ENCODE measurements at regions not wholly inside any gene's neighbourhood (a gene's known extent, or its start where the extent isn't known, plus 50 kb on each side); places are given as distances from the start of the nearest gene placed in this dataset.
"Not testable (repeated sequence)": the region's sequence is repeated elsewhere in the genome, so short reads cannot be mapped to it uniquely, and the experiment has no call there.

DNA sequence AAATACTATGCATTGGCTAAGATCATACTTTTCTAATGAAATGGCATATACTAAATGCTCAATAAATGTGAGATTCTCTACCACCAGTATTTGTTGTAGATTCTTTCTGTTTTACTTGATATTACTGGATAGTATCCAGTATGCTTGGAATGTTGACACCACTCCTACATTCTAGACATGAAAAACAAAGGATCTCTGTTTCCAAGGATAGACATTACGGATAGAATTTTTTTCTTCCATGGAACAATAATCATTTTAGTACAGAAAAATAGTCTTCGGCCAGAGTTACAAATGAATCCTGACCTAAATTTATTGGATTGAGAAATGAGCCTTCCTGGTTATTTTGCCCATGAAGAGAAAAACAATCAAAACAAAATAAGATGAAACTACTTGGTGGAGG is 258.2 kb upstream of the NT5E start:
- no peak for DNase-seq

DNA sequence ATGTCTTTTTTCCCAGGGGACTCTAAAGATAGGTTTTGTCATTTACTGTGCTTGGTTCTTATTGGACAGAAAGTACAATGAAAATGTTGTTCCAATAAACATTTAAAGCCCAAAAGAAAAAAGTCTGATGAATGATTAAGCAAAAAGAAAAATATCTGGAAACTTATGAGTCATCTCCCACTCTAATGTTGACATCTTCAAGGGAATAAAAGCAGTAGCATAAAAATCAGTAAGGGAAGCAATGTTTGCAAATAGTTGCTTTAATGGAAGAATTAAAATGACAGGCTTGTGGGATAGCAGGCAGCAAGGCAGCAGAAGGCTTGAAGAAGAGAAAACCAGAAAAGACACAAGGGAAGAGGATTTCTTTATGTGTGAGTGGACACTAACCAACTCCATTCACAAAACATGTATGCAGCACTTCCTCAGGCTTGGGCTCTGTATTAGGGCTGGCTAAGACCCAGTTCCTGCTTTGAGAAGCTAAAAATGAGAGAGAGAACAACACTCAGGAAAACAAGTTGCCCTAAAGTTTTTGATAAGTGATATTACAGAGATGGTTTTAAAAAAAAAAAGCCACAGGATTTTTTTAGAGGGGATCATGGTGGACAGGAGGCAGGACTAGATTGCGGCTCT is 263.2 kb upstream of the NT5E start:
- no peak for DNase-seq

DNA sequence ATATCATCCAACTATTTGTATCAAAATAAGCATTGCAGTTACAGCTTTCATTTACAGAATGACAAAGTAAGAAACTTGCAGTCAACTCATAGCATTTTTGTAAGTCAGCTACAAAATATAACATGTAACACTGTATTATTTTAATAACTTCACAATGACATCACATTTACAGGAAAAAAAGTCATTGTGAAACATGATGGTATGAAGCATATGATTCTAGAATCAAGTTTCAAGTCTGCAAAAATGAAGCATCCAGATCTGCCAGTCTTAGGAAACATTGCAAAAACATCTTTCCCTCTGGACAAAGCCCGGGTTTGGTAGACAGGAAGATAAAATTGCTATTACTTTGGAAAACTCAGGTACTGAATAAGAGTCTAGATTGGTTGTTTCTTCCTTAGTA is 263.9 kb upstream of the NT5E start:
- DNase-seq, result no peak

DNA sequence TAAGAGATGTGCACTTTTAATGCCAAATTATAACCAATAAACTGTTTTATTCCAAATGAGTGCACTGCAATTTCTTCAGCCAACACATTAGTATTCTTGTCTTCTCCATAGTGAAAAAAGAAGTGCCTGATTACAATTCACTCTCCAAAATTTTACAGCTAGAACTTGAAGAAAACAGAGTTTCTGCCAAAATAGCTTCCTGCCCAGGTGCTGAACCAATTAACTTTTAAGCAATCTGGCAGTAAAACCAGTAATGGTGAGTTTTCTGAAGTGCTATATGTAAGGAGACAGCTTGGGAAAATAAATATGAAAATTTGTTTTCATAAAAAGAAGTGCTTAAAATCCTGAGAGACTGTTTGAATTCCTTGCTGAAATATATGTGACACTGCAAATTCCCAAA is 266.0 kb upstream of the NT5E start:
- no peak for DNase-seq

DNA sequence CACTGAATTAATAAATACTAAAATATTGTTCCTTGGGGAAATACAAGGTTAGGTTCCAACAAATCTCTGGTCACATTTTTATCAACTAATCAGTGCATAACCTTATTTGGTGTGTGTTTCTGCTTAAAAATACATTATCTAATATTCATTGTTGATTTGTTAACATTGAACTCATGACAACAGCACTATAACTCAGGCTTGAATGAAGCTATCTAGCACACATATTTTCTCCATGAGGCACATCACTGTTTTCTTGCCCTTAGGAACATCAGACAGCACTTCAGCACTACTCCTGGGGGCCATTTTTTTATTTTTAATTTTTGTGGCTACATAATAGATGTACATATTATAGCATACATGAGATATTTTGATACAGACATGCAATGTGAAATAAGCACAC is 277.2 kb upstream of the NT5E start:
- DNase-seq, result no peak

DNA sequence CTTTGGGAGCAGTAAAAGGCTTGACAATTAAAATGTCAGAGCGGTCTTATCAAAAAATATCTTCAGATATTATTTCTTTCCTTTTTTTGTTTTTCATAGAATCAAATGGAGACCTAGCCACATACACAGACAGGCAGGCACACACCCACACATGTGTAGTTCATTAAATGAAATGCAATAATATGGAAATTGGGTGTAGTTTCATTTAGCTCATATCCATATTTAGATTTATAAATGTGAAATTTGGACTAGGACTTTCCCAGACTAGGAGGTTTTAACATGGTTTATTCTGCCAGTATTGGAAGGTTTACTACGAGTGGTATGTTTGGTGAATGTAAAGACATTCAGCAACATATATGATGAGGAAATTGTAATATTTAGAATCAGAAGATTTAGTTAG is 277.7 kb upstream of the NT5E start:
- no peak for DNase-seq

DNA sequence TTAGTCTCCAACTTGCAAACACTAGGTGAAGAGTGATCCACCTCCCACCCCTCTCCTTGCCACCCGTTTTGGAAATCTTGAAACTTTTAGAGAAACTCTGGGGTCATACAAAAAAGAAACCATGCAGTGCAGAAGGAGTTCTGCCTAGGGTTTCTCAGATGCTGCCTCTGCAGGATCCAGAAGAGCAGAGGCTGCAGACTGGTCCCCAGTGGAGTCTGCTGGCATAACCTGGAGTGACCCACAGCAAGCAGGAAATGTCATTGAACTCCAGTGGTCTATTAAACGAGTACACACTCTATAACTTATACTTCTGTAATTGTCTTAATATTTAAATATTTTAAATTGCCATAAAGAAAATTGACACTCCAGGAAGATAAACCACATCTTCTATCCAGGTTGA is 280.7 kb upstream of the NT5E start:
- no peak for DNase-seq

DNA sequence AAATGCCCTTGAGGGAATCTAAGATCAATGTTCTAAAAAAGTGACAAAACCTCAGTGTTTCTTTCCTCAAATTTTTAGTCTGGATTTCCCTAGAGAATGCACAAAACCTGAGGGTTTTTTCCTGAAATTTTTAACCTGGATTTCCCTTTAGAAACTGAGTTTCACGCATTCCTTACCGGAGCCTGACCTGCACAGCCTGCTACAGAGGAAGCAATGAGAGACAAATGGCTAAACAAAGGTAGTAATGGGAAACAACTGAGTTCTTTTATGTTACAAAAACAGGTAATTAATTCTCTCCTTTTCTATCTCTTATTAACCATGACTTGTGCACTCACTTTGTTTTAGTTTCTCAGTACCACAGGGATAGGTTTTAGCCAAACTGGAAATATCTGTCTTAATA is 281.7 kb upstream of the NT5E start:
- no peak for DNase-seq

DNA sequence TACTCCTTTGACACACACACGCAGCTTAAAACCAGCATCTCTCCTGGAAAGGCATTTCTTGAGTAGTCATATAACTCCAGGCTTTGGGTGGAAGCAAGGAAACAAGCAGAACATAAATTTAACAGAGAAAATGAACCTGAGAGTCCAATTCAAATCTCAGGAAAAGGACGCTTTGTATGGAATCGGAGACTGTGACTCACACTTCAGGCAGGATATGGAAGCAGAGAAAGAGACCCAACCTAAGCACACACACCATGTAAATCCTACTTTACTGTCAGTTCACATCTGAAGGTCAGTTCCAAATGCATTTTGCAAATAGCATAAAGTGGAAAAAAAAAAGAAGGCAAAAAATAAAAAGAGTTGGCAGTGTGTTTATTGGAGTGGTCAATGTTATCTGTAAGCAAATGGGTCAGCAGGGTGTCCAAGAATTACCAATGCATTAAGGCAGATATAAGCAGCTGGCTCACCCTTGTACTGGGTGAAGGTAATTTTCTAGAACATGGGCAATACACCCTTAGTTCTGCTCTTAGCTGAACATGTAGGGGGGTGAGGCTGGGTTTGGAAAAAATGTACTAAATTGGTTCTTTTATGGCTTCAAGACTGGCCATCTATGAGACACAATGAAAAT is 283.7 kb upstream of the NT5E start:
- no peak for DNase-seq

DNA sequence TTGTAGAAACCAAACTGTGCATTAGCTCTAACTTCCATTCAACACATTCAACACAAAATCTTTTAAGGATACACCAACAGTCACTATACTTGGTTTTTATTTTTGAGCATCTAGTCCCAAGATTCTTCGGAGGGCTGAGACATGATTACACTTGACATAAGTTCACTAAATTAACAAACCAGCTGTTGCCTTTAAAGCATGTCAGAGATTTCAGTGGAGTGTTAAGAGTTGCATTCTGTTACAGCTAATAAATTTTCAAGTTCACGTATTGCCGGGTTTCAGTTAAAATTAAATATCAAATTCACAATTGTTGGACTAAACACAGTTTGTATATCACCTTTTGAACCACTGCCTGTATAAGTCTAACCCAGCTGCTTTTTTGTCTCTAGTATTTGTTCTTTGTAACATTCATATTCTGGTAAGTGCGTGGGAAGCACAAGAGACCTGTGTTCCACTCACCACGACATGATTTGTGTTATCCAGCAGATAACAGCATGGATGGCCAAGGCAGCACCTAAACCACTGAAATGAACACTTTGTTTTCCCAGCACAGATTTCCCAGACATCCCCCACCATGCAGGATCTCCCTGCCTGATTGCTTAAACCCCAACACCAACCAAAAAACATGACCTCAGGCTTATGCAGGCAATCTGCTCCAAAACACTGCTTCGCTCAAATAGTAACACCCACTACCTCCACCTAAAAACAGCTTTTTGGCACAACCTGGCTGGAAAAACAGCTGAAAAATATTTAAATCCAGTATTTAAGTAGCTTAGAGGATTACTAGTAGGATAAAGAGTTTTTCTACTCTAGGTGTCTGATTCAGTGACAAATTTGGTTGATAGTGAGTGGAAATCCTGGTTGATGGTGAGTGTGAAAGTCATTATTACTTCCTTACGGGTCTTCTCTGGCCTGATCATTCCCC is 286.5 kb upstream of the NT5E start:
- no peak for DNase-seq

DNA sequence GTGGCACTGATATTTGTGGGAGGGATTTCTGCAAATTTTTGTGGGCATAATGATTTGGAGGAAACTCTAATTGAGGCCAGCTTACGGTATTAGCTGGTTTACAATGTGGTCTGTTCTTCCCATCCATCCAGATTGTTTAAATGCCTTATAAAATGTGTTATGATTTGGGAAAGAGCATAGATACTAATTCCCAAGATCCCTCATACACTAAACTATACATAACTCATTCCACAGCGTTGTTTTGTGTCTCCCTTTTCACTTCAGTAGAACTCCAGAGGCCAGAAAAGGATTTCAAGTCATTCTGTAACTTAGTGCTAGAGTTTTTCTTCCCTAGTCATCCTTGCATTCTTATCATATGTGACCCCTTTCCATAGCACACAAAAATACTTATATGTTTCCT is 292.6 kb upstream of the NT5E start:
- DNase-seq, result no peak

DNA sequence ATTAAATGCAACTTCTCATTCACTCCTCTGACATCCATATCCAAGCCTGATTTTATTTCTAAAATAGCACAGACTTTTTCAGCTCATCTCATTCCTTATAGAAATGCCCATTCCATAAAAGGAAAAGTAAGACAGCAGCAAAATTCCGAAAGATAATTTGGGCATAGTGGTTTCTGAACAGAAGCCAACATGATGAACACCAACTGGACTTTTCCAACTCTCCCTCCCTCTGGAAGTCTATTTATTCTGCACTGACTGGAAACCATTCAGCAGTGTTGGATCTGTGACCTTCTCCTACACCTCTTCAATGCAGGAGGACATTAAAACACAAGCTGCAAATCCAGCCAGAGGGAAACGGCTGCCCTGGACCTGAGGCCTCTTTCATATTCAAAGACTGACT is 306.2 kb upstream of the NT5E start:
- no peak for DNase-seq

DNA sequence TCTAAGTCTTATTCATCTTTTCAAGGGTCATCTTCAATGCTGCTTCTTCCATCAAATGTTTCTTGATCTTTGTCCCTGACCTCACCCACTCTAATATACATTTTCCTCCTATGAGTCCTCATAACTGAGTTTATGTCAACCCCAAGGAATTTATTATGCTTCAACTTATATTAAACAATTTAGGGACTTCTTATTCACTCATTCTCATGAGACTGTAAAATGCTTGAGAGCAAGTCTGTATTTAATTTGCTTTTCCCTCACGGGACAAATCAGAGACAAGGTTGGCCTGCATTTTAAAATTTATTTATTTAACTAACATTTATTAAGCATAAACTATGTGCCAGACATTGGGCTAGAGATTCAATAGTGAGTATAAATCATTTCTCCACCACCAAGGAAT is 312.0 kb upstream of the NT5E start:
- DNase-seq, result no peak

DNA sequence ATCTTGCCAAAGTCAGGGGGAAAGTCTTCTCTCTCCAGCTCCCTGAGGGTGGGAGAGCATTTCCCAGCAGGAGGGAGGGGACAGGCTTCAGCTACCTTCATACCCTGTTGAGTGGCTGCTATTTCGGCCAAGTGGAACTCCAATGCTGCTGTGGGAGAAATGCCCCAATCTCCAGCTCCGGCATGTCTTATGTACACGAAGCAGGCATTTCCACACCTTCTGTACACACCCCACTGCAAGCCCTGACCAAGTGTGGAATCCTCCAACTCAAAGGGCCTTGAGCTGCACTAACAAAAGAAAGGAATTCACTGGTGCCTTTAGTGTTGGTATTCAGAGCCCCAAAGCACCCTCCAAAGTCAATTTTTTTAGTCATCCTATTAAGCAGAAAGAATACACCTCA is 313.6 kb upstream of the NT5E start:
- no peak for DNase-seq

DNA sequence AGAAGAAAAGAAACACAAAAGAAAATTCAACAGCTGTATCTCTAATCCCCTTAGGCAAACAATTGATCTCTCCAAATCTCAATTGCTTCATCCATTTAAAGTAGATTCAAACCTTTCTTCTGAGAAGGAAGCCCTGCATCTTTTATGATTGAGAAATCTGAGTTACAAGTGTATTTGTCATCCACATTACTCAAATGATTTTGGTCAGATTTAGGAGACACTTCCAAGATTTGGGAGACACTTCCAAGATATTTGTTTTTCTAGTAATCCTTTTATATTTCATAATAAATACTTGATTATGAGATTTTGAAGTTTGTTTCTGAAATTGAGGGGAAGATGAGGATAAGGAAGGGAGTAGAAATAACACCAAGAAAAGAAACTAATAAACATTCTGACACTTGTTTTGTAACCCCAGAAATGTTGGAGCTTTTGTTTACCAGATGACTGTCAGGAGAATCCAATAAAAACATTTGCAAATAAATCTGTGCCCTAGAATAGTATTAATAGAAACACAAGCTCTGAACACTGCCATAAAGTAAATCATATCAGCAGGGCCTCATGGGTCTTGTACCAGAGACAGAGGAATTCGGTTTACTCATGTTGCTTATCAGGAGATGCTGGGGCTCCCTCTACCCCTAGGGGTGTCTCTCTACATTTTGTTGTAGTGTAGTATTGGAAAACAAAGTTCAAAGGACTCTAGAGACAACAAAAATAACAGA is 314.3 kb upstream of the NT5E start:
- DNase-seq, result no peak

DNA sequence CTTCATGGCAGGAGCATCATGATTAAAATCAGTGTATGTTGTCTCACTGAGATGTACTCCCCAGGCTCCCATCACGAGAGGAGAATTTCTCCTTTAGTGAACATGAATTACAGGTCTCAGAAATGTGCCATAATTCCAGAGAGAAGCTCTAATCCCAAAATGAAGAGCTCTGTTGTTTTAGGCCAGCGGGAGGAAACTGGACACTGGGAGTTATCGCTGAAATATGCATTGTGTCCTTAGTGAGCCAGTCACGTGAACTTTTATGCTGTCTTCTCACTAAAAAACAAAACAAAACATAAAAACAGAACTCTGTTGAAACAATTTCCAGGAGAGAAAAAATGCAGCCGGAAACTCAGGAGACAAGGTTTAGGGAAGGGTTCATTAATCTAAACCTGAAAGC is 315.7 kb upstream of the NT5E start:
- no peak for DNase-seq

DNA sequence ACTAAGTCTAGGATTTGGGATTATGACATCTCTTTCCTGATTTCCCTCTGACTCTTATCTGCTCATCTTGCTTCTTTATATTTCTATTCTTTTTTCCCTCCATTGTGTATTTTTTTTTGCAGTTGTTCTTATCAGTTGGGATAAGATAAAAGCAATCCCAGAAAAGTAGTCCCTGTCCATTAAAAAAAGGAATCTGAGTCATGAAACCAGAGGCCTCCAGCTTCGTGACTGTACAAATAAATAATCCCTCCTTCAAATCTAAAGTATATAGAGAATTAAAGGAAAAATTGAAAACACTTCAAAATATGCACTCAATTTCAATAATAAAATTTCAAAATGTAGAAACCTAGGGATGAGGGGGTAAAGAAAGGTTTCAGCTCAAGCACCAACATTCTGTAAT is 317.8 kb upstream of the NT5E start:
- no peak for DNase-seq

DNA sequence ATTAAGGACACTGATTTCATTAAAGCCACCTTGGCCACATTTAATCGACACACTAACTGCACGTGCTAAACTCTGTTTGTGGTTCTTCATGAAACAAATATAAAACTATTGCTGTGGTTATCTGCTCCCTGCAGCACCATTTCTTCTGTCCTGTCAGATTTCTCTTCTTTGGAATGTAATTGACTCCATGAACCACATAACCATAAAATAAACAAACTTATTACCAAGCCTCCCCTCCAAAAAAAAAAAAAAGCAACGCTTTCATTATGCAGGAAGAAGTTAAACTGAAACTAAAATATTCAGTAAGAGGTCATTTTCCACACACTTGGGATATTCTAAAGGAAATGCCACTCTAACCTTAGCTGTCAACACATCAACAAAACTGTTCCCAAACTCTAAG is 319.1 kb upstream of the NT5E start:
- no peak for DNase-seq

DNA sequence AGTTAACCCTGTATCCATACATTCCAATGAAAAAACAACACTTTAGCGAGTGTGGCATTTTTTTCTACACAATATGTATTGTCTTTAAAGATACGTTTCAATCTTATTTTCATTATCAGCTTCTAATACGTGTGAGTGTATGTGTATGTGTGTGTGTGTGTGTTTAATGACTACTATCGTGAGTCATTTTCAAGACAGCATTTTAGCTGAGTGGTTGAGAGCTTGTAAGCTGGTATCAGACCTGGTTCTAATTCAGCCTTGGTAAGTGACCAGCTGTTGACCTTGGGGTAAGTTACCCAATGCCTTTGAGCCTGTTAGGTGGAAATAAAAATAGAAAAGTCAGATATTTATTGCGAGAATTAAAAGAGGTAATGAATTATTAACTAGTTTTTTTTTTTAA is 320.0 kb upstream of the NT5E start:
- DNase-seq, result no peak

DNA sequence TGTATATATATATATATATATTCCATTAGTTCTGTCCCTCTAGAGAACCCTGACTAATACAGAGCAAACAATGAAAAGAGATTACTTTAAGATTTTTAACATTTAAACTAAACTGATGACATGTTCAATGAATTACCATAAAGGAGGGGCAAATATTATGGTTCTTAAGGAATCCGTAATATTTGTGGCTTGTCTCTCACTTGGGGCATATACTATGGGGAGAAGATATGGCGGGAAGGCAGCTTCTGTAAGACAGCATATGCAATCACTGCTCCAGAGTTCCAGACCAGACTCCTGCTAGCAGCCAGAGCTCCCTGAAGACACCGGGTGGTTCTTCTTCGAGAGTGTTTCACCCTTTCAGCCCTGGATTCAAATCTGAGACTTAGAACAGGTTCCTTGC is 321.1 kb upstream of the NT5E start:
- no peak for DNase-seq

DNA sequence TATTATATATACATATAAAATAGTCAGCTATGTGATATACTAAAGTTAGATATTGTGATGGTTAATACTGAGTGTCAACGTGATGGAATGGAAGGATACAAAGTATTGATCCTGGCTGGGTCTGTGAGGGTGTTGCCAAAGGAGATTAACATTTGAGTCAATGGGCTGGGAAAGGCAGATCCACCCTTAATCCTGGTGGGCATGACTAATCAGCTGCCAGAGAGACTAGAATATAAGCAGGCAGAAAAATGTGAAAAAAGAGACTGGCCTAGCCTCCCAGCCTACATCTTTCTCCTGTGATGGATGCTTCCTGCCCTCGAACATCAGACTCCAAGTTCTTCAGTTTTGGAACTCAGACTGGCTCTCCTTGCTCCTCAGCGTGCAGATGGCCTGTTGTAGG is 321.6 kb upstream of the NT5E start:
- not testable (repeated sequence) for DNase-seq

DNA sequence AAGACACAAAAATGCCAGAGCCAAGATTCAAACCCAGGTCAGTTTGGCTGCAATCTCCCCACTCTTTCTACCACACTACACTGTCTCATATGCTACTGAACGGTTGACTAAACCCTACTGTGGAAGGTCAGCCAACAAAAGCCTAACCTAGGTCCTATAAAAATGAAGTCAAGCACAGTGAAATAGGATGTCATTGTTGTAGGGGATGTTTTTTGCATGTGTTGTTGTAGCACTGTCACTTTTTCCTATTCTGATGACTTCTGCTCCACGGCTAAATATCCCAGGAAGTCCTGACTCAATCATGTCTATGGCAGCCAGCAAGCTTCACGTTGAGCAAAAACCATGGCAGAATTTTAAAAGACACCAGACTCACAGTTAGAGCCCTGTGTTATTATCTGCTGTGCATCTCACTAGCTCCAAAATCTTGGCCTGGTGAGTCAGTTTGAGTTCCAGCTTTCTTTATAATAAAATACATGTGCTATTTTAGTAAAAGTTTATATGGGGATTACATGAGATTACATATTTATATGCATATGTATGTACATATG is 322.1 kb upstream of the NT5E start:
- no peak for DNase-seq

DNA sequence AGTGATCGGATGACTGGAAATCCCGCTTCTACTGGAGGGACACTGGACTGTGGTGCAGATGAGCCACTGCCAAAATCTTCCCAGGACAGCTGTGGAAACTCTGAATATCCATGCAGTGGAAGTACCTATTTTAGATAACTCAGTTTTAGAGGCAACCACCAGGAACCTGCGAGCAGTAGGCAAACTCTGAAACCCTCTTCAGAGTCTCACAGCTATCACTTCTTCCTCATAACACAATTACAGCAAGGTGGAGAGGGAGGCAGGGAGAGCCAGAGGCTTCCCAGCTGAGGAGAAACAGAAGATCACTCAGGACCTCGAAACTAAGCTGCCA is 322.8 kb upstream of the NT5E start:
- no peak for DNase-seq
